GM23248 (cell line): ENCODE measurements at regions not wholly inside any gene's neighbourhood (a gene's known extent, or its start where the extent isn't known, plus 50 kb on each side); places are given as distances from the start of the nearest gene placed in this dataset.

Experiments
- EZH2 ChIP-seq: fragments of 200-600 bp; sonication (generic); IDR thresholded peaks from 2 replicates; pipeline ENCODE4 v1.6.1; 2018; ENCODE audit warnings: antibody characterized with exemption, mild to moderate bottlenecking; ENCODE audit not compliant: insufficient read depth, poor library complexity, severe bottlenecking
- EZH2phosphoT487 ChIP-seq: fragments of 200-600 bp; sonication (generic); IDR thresholded peaks from 2 replicates; pipeline ENCODE4 v1.6.1; 2018; ENCODE audit warnings: antibody characterized with exemption, moderate library complexity, mild to moderate bottlenecking, low read depth; ENCODE audit not compliant: insufficient read depth

- TF ChIP-seq EZH2, result no peak
- no peak for TF ChIP-seq EZH2phosphoT487
Measured at GRCh38 chr1:219536038-219536437, 76.9 kb downstream of the ZC3H11B start.
